Central memory CD8-positive, alpha-beta T cell (primary cell): ENCODE measurements at regions not wholly inside any gene's neighbourhood (a gene's known extent, or its start where the extent isn't known, plus 50 kb on each side); places are given as distances from the start of the nearest gene placed in this dataset.

ENCODE experiments used
- ATAC-seq: fragments of 150-1000 bp; cut with Tn5 transposase; replicated peaks from 2 replicates; pipeline ENCODE4 v1.10.0; 2022; ENCODE audit warnings: mild to moderate bottlenecking, moderate FRiP score, moderate number of reproducible peaks; ENCODE audit not compliant: poor library complexity, severe bottlenecking; ENCODE audit errors: extremely low read depth
- DNase-seq, 2 donors: peaks; one replicate each; pipeline ENCODE4 v3.0.0; 2021; ENCODE audit warnings: low spot score in 2 of 2
- H3K27ac Mint-ChIP-seq: one replicate; pipeline ENCODE4 v1.8.0; 2022; ENCODE audit warnings: low read depth, mild to moderate bottlenecking, moderate library complexity, mixed read lengths
- H3K27me3 Mint-ChIP-seq: one replicate; pipeline ENCODE4 v1.8.0; 2022; ENCODE audit warnings: mixed read lengths
- H3K36me3 Mint-ChIP-seq: one replicate; pipeline ENCODE4 v1.8.0; 2022; ENCODE audit warnings: mild to moderate bottlenecking, moderate library complexity, mixed read lengths; ENCODE audit not compliant: insufficient read depth
- H3K4me1 Mint-ChIP-seq: one replicate; pipeline ENCODE4 v1.8.0; 2022; ENCODE audit warnings: mixed read lengths
- H3K4me3 Mint-ChIP-seq: one replicate; pipeline ENCODE4 v1.8.0; 2022; ENCODE audit warnings: mild to moderate bottlenecking, moderate library complexity, mixed read lengths
- H3K9me3 Mint-ChIP-seq: one replicate; pipeline ENCODE4 v1.8.0; 2022; ENCODE audit warnings: mixed read lengths

DNA sequence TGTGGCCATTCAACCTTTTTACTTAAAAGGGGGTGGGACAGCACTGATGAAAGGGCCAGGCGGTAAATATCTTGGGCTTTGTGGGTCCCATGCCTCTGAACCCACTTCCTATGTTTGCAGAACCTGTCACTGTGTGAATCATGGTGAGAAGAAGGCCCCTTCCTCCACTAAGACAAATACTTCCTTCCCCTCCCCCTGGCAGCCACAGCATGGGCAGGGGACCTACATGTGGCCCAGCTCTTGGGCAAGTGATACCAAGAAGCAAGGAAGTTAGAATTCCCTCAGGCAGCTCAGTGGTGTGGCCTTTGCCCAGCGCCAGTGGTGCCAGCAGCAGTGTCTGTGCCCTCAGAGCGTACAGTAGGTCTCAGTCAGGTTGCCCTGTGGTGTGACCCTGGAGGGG lies 168.6 kb downstream of the TRIM33 start:
- peak overlapping the region; percentile 66 for H3K4me3 Mint-ChIP-seq
- peaks cover 13% of the 10 kb centered on the region for H3K36me3 Mint-ChIP-seq
- H3K9me3 Mint-ChIP-seq, result no peaks in the 10 kb centered on the region
- DNase-seq, result peak in 1 of 2 donors; percentile 60
- peak overlapping the region; percentile 90 for H3K27ac Mint-ChIP-seq
- no peaks in the 10 kb centered on the region for H3K27me3 Mint-ChIP-seq
- peak; percentile 40 for ATAC-seq
- peaks cover 85% of the 10 kb centered on the region for H3K4me1 Mint-ChIP-seq

DNA sequence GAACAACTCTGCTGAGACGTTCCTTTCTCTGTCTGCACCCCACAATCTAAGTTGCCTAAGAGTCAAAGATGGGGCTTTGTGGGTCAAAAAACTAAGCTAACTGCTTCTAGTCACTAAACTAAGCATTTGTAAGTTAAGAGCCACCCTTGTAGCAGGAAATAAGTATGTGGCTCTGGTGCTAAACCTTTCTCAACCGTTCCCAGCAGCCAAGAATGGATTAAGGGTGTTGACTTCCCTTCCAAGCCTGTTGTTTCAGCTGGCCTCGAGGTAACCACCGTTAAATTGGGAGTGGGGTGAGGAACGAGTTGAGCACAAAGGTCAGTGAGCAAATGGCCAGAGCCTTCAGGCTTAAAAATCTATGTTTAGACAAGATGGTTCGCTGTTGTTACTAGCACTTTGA lies 169.1 kb downstream of the TRIM33 start:
- Mint-ChIP-seq H3K4me3 (peak overlapping the region; percentile 66), H3K4me1 (peaks cover 80% of the 10 kb centered on the region), H3K36me3 (peaks cover 13% of the 10 kb centered on the region), H3K27ac (peak overlapping the region; percentile 90), H3K9me3 (no peaks in the 10 kb centered on the region), H3K27me3 (no peaks in the 10 kb centered on the region)
- peak; percentile 41 for ATAC-seq
- peak in 1 of 2 donors; percentile 25 for DNase-seq

DNA sequence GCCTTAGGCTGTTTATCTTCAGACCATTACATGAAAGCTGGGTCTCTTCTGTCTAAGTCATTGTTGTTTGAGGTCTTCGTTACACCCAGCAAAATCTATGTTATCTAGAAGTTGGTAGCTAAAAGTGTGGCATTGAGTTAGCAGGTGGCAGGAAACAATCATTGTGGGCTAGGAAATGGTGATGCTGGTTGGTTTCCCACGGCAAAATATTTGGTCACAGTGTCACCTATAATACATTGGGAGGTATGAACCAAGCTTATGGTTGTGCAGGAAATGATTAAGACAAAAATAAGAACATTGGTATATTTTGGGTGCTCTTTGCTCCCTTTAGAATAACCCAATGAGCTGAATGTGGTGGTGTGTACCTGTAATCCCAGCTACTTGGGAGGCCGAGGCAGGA lies 169.7 kb downstream of the TRIM33 start:
- Mint-ChIP-seq H3K4me1 (peaks cover 82% of the 10 kb centered on the region), H3K27me3 (no peaks in the 10 kb centered on the region), H3K27ac (peak overlapping the region; percentile 90), H3K4me3 (peak overlapping the region; percentile 66), H3K9me3 (no peaks in the 10 kb centered on the region), H3K36me3 (peaks cover 13% of the 10 kb centered on the region)
- ATAC-seq, result peak; percentile 87
- peak; percentile 28 to 76 for DNase-seq

DNA sequence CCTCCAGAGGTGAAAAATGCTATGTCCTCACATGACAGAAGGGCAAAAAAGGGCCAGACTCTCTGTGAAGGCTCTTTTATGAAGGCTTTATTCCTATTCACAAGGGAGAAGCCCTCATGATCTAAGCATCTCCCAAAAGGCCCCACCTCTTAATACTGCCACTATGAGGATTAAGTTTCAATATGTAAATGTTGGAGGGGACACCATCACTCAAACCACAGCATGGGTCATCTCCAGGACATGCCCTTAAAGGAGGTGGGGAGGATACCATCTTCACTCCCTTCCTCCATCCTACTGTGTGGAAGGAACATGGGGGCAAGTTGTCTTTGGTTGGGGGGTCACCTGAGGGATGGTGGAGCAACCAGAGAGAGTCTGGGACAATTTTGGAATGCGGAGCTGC lies 170.1 kb downstream of the TRIM33 start:
- Mint-ChIP-seq H3K27me3 (no peaks in the 10 kb centered on the region), H3K4me1 (peaks cover 80% of the 10 kb centered on the region), H3K9me3 (no peaks in the 10 kb centered on the region), H3K27ac (peak overlapping the region; percentile 90), H3K4me3 (peak overlapping the region; percentile 66), H3K36me3 (peaks cover 12% of the 10 kb centered on the region)
- DNase-seq (no peak), ATAC-seq (no peak)

DNA sequence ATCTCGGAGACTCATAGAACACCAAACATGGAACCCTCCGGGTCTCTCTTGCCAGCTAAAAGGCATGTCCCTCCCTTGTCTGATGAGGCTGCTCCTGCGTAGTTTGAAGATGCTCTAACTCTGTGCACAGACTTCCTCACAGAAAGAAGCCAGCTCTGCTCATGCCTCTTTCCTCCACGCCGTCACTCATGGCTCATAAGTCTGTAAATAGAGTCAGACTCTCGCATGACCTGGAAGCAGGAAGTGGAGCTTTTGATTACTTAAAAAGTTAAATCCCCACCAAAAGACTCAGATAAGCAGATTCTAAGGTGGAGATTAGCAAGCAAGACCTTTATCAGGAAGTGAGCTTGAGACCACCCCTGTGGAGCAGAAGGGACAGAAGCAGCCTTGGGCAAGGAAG lies 171.6 kb downstream of the TRIM33 start:
- Mint-ChIP-seq H3K27me3 (no peaks in the 10 kb centered on the region), H3K27ac (no peak overlapping the region), H3K36me3 (peaks cover 12% of the 10 kb centered on the region), H3K9me3 (no peaks in the 10 kb centered on the region), H3K4me1 (peaks cover 77% of the 10 kb centered on the region), H3K4me3 (no peak overlapping the region)
- ATAC-seq, result no peak
- DNase-seq, result no peak

DNA sequence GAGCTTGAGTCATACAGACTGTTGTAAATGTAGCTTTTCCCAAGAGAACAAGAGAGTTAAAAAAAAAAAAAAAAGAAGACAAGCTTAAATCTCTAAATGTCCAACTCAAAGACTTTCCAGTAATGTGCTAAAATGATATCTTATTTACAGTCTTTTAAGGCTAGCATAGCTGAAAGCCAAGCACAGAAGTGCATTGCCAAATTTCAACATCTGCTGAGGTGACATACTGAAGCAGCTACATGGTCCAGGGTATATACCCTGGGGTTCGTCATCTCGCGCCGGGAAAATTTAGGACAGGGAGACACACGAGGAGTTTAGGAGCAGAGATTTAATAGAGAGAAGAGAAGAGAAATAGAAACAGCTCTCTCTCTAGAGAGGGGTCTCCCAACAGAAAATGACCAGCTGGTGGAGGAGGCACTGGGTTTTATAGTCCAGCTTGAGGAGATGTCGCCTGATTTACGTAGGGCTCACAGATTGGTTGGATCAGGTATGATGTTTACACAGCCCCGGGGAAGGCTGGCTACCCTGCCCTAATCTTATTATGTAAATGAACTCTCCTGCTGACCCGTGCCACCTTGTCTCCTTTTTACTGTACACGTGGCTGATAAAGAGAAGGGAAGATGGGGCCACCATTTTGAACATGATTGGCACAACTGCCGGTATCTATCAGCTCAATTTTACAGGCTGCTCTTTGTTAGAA lies 172.7 kb downstream of the TRIM33 start:
- H3K27ac Mint-ChIP-seq, result no peak overlapping the region
- ATAC-seq, result no peak
- no peaks in the 10 kb centered on the region for H3K27me3 Mint-ChIP-seq
- H3K9me3 Mint-ChIP-seq, result no peaks in the 10 kb centered on the region
- no peak for DNase-seq
- H3K4me3 Mint-ChIP-seq, result no peak overlapping the region
- H3K4me1 Mint-ChIP-seq, result peaks cover 82% of the 10 kb centered on the region
- peaks cover 12% of the 10 kb centered on the region for H3K36me3 Mint-ChIP-seq

DNA sequence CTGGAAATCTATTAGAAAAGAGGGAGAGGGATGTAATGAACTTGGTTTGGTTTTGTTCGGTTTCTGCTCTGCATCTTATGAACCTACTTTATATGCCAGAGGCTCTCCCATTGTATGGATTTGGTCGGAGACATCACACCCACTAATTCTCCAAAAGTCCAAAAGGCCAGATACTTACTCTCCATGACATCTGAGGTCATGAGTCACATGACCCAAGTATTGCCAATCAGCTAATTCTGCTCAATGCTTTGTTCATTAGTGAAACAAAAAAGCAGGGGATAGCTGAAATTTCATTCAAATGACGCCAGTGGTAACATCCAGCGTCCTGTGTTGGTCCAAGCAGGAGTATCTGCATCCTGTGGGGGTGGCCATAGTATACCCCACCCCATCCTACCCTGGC lies 173.6 kb downstream of the TRIM33 start:
- H3K4me3 Mint-ChIP-seq, result no peak overlapping the region
- ATAC-seq (no peak), DNase-seq (no peak)
- no peak overlapping the region for H3K27ac Mint-ChIP-seq
- H3K27me3 Mint-ChIP-seq, result no peaks in the 10 kb centered on the region
- no peaks in the 10 kb centered on the region for H3K9me3 Mint-ChIP-seq
- peaks cover 83% of the 10 kb centered on the region for H3K4me1 Mint-ChIP-seq
- peaks cover 12% of the 10 kb centered on the region for H3K36me3 Mint-ChIP-seq

DNA sequence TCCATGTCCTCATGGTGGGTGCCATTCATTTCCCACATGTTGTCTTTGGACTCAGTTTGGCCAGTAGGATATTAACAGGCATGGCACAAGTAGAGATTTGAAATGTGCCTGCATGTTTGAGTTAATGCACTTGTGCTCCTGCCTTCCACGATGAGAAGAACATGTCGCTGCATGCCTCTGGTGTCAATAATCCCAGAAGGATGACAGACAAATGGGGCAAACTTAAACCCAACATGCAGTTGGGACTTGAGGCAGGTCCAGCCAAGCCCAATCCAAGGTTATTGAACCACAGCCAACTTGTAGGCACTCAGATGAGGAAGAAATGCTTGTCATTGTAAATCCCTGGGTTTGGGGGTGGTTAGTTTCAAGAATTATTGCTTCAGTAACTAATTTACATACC lies 174.6 kb downstream of the TRIM33 start:
- Mint-ChIP-seq H3K27ac (no peak overlapping the region), H3K27me3 (no peaks in the 10 kb centered on the region), H3K4me3 (no peak overlapping the region), H3K36me3 (peaks cover 9% of the 10 kb centered on the region), H3K9me3 (no peaks in the 10 kb centered on the region), H3K4me1 (peaks cover 81% of the 10 kb centered on the region)
- ATAC-seq (no peak), DNase-seq (no peak)

DNA sequence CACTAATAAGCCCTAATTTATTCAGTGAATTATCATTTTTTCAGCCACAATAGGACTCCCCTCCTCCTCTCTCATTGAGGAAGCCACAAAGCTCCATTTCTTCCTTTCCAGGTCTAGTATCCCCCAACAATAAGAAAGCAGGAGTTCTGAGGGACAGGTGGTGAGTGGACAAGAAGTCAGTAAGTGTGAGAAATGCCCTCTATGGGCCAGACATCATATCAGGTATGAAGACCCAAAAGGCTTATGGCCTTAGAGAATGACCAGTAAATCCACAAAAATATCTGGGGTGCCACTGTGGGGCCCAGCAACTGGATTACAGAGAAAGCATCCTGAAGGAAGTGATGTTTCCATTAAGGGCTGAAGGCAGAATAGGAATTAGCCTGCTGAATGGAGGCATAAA lies 175.7 kb downstream of the TRIM33 start:
- peaks cover 80% of the 10 kb centered on the region for H3K4me1 Mint-ChIP-seq
- DNase-seq (no peak), ATAC-seq (no peak)
- peaks cover 2% of the 10 kb centered on the region for H3K36me3 Mint-ChIP-seq
- H3K9me3 Mint-ChIP-seq, result no peaks in the 10 kb centered on the region
- peak overlapping the region; percentile 22 for H3K27ac Mint-ChIP-seq
- peak overlapping the region; percentile 12 for H3K4me3 Mint-ChIP-seq
- H3K27me3 Mint-ChIP-seq, result no peaks in the 10 kb centered on the region

DNA sequence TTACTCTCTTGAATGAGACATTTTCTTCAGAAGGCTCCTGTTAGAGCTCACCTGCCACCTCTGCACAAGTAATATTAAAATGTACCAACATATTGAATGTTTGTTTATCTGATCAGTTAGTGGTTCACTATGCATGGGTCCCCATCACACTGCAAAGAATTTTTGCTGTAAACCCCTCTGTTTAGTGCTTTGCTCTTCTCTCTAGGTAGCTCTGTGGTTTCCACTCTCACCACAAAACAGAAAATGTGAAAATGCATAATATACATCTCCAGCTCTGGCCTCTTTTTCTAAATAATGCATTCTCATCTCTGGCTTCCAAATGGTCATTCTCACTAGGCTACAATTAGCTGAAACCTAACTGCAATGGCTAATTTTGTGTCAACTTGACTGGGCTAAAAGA lies 176.7 kb downstream of the TRIM33 start:
- peaks cover 2% of the 10 kb centered on the region for H3K36me3 Mint-ChIP-seq
- H3K27me3 Mint-ChIP-seq, result no peaks in the 10 kb centered on the region
- H3K27ac Mint-ChIP-seq, result peak overlapping the region; percentile 22
- peak overlapping the region; percentile 12 for H3K4me3 Mint-ChIP-seq
- H3K4me1 Mint-ChIP-seq, result peaks cover 83% of the 10 kb centered on the region
- H3K9me3 Mint-ChIP-seq, result no peaks in the 10 kb centered on the region
- ATAC-seq, result peak; percentile 63
- DNase-seq, result no peak

DNA sequence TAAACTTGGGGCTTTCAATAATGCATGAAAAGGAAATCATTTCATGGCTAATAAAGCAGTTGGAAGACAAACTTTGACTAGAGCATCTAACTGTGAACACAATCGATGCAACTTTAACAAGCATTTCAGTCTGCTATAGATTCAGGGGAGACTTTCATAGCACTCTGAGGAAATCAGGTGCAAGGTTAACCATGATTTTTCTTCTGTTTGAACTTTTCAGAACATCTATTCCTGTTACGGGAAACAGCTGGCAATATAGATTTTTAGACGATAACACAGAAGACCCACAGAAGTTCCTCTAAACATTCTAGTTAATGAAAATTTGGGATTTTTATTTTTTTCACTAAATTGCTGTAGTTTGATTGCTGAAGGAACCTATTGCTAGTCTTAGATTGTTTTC lies 177.3 kb downstream of the TRIM33 start:
- no peaks in the 10 kb centered on the region for H3K27me3 Mint-ChIP-seq
- H3K9me3 Mint-ChIP-seq, result no peaks in the 10 kb centered on the region
- ATAC-seq (no peak), DNase-seq (no peak)
- peaks cover 2% of the 10 kb centered on the region for H3K36me3 Mint-ChIP-seq
- peak overlapping the region; percentile 65 for H3K27ac Mint-ChIP-seq
- H3K4me3 Mint-ChIP-seq, result peak overlapping the region; percentile 25
- H3K4me1 Mint-ChIP-seq, result peaks cover 83% of the 10 kb centered on the region

DNA sequence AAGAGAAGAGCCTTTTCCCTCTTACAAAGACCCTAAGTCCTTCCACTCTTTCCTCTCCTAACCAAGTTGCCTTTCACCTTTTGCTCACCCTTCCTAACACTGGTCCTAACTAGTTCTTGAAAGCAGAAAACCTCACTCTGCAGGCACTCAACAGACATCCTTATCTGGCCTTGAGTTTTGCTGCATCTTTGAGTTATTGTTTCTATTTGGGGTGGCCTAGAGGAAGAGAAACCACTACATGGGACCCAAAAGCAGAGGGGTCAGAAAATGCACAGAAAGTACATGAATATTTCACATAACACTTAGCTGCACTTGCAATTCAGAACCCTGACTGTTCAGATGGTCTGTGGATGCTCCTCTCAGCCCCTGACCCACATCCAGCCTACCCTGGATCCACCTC lies 178.3 kb upstream of the SYT6 start:
- H3K36me3 Mint-ChIP-seq, result peaks cover 2% of the 10 kb centered on the region
- ATAC-seq (no peak), DNase-seq (no peak)
- H3K4me3 Mint-ChIP-seq, result peak overlapping the region; percentile 29
- H3K27ac Mint-ChIP-seq, result peak overlapping the region; percentile 44
- peaks cover 76% of the 10 kb centered on the region for H3K4me1 Mint-ChIP-seq
- no peaks in the 10 kb centered on the region for H3K27me3 Mint-ChIP-seq
- no peaks in the 10 kb centered on the region for H3K9me3 Mint-ChIP-seq

DNA sequence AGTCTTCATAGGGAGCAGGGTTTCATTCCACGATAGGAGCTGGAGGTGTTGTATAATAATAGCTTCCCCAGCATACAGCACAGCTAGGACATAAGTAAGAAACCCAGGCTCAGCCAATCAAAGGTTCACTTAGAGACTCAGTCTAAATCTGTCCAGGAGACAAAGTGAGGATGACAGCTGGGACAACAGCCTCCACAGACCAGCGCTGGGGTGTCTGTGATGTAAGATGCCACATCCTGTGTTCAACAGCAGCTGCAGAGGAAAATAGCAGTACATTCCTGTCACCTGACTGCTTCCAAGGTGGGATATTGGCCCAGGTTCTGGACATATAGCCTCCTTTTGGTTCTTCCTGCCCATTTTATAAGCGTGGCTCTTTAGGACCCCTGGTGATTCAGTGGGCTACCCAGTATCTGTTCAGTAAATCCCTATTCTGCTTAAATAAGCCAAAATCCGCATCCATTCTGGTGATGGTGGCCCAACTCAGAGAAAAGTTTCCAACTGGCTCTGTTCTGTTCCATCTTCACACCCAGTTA lies 176.8 kb upstream of the SYT6 start:
- H3K36me3 Mint-ChIP-seq, result no peaks in the 10 kb centered on the region
- no peaks in the 10 kb centered on the region for H3K27me3 Mint-ChIP-seq
- ATAC-seq (peak; percentile 85), DNase-seq (no peak)
- H3K4me3 Mint-ChIP-seq, result peak overlapping the region; percentile 56
- H3K9me3 Mint-ChIP-seq, result no peaks in the 10 kb centered on the region
- peaks cover 70% of the 10 kb centered on the region for H3K4me1 Mint-ChIP-seq
- H3K27ac Mint-ChIP-seq, result peak overlapping the region; percentile 85
